ENCODE measurements at regions not wholly inside any gene's neighbourhood (a gene's known extent, or its start where the extent isn't known, plus 50 kb on each side); places are given as distances from the start of the nearest gene placed in this dataset.

DNA sequence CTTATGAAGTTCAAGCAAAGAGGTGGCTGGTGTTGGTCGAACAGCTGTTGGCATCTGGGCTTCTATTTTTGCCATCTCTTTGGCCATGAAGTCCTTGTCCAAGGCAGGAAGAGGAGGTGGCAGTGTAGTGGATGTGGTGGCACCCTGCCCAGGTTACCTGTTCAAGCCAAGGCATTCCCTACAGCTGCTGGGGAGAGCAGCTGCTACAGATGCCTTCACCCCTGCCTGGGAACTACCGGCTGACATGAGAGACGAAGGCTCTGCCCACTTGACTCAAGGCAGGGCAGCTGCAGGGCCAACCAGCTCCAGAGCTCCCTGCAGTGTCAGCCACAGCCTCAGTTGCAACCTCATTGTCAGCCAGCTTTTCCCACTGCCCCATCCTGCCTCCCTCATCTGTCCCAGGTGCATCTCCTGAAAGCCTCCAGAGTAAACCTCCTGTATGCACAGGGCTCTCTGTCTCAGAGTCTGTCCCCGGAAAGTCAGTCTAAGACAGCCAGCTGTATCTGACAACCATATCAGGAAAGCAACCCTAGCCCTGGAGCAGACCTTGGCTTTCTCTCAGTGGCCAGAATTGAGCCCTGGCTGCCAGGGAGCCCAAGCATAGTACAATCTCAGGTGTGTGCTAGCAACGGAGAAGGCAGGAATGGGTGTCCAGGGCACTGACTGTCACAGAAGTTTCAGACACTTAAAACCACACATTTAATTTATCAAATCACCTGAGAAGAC lies 115.9 kb downstream of the RPIA start:
- TF ChIP-seq, protein P1, sequence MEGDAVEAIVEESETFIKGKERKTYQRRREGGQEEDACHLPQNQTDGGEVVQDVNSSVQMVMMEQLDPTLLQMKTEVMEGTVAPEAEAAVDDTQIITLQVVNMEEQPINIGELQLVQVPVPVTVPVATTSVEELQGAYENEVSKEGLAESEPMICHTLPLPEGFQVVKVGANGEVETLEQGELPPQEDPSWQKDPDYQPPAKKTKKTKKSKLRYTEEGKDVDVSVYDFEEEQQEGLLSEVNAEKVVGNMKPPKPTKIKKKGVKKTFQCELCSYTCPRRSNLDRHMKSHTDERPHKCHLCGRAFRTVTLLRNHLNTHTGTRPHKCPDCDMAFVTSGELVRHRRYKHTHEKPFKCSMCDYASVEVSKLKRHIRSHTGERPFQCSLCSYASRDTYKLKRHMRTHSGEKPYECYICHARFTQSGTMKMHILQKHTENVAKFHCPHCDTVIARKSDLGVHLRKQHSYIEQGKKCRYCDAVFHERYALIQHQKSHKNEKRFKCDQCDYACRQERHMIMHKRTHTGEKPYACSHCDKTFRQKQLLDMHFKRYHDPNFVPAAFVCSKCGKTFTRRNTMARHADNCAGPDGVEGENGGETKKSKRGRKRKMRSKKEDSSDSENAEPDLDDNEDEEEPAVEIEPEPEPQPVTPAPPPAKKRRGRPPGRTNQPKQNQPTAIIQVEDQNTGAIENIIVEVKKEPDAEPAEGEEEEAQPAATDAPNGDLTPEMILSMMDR (IDR thresholded peaks at IDR 0.05), result no peak
- TF ChIP-seq POLR2A (IDR thresholded peaks at IDR 0.05; ENCODE audit: low read depth), result no peak
